HepG2 (cell line): ENCODE measurements at regions not wholly inside any gene's neighbourhood (a gene's known extent, or its start where the extent isn't known, plus 50 kb on each side); places are given as distances from the start of the nearest gene placed in this dataset.

Source experiments
- ATAC-seq: fragments of 200-7000 bp; cut with Tn5 transposase; 3 replicates; pipeline ENCODE4 v1.9.1; 2020; ENCODE audit warnings: mild to moderate bottlenecking, moderate library complexity
- BruUV-seq: library from RNA; stranded (reverse); fragments of 400-500 nt; replicated peaks from 2 replicates; lab custom pipeline; 2021; lab: Mats Ljungman, UMichigan
- CTCF ChIA-PET: fragments of 300-600 bp; formaldehyde crosslinking; extraction: SDS; loops from one replicate; lab custom pipeline; 2021; ENCODE audit warnings: low total read pairs, inconsistent platforms, low intra/inter-chr PET ratio; lab: Yijun Ruan, JAX
- POLR2A ChIA-PET: fragments of 350-600 bp; sonication (Branson Sonifier 250); formaldehyde crosslinking; loops from one replicate; lab custom pipeline; 2020; ENCODE audit warnings: antibody characterized with exemption, inconsistent platforms; lab: Yijun Ruan, JAX
- DNase-seq: peaks from one replicate; pipeline ENCODE4 v3.0.0-alpha.2; 2015; ENCODE audit warnings: low spot score
- FAIRE-seq: peaks from 3 replicates; lab custom pipeline; 2011; peaks lifted over from hg19 to GRCh38; lab: Jason Lieb, UNC
- H2AFZ ChIP-seq: one replicate; pipeline ENCODE4 v1.6.1; 2011; ENCODE audit warnings: low read length, inconsistent platforms
- H3K27ac ChIP-seq: fragments of 300-600 bp; 3 replicates; pipeline ENCODE4 v1.8.0; 2011; ENCODE audit warnings: mixed run types, mild to moderate bottlenecking, mixed read lengths, low read length, inconsistent platforms; ENCODE audit not compliant: insufficient read depth; ENCODE audit errors: extremely low read length
- H3K27me3 ChIP-seq, 2 experiments: fragments of 200-600 bp in 1 of 2; 2 replicates in 1 of 2; 3 replicates in 1 of 2; pipeline versions ENCODE4 v1.6.0 to v1.8.0; 2011; ENCODE audit warnings: low read length in 2 of 2, mild to moderate bottlenecking in 2 of 2, moderate library complexity in 2 of 2, inconsistent platforms in 1 of 2; ENCODE audit not compliant: insufficient read depth in 2 of 2, control insufficient read depth in 1 of 2
- H3K36me3 ChIP-seq, 2 experiments: fragments of 200-600 bp in 1 of 2; replicated peaks in 1 of 2; 2 replicates in 1 of 2; 3 replicates in 1 of 2; pipeline versions ENCODE4 v1.5.1 to v1.8.0; 2011; ENCODE audit warnings: low read length in 2 of 2, inconsistent platforms in 1 of 2; ENCODE audit not compliant: insufficient read depth in 2 of 2, control insufficient read depth in 1 of 2
- H3K4me1 ChIP-seq: 2 replicates; pipeline ENCODE4 v1.5.1; 2012; ENCODE audit warnings: low read length, inconsistent platforms; ENCODE audit not compliant: insufficient read depth
- H3K4me2 ChIP-seq: 2 replicates; pipeline ENCODE4 v1.6.0; 2011; ENCODE audit warnings: low read depth, low read length, inconsistent platforms
- H3K4me3 ChIP-seq, 3 experiments: fragments of 200-600 bp in 1 of 3; sonication (generic), shearing (Covaris generic) in 1 of 3; replicated peaks in 1 of 3; 2 replicates each; pipeline ENCODE4 v1.5.1; 2011 to 2016; ENCODE audit warnings: low read length in 3 of 3, inconsistent platforms in 2 of 3, low read depth in 2 of 3, mild to moderate bottlenecking in 2 of 3, control low read depth in 1 of 3, mixed read lengths in 1 of 3; ENCODE audit not compliant: insufficient read depth in 1 of 3
- H3K79me2 ChIP-seq: one replicate; pipeline ENCODE4 v1.6.1; 2011; ENCODE audit warnings: low read length, inconsistent platforms; ENCODE audit not compliant: insufficient read depth
- H3K9ac ChIP-seq: 2 replicates; pipeline ENCODE4 v1.6.0; 2011; ENCODE audit warnings: mild to moderate bottlenecking, low read depth, low read length, inconsistent platforms; ENCODE audit not compliant: insufficient read depth
- H3K9me3 ChIP-seq: 2 replicates; pipeline ENCODE4 v1.5.1; 2012; ENCODE audit warnings: mild to moderate bottlenecking, low read length
- H4K20me1 ChIP-seq: 2 replicates; pipeline ENCODE4 v1.6.0; 2011; ENCODE audit warnings: inconsistent platforms, mild to moderate bottlenecking, low read length, moderate library complexity; ENCODE audit not compliant: insufficient read depth
- ARNT ChIP-seq: fragments of 450-650 bp; IDR thresholded peaks from 2 replicates; pipeline ENCODE4 v1.6.1; 2017
- ATF1 ChIP-seq: IDR thresholded peaks from 2 replicates; pipeline ENCODE4 v1.6.1; 2016; ENCODE audit warnings: mild to moderate bottlenecking, control low read depth
- HMG20B ChIP-seq: conservative IDR thresholded peaks from 2 replicates; pipeline ENCODE4 v1.6.1; 2016; ENCODE audit warnings: missing genetic modification reagents, missing compliant biosample characterization
- YEATS4 ChIP-seq: sonication (generic); formaldehyde crosslinking; IDR thresholded peaks from 2 replicates; pipeline ENCODE4 v1.4.0; 2020; ENCODE audit warnings: missing genetic modification reagents, borderline replicate concordance
- ZMYM2 ChIP-seq: sonication (generic); formaldehyde crosslinking; IDR thresholded peaks from 2 replicates; pipeline ENCODE4 v1.8.0; 2022; ENCODE audit warnings: mild to moderate bottlenecking, missing genetic modification reagents
- ZMYM3 ChIP-seq: sonication (generic); formaldehyde crosslinking; IDR thresholded peaks from 2 replicates; pipeline ENCODE4 v1.5.1; 2020; ENCODE audit warnings: mild to moderate bottlenecking, missing genetic modification reagents
- ZNF260 ChIP-seq: sonication (generic); formaldehyde crosslinking; IDR thresholded peaks from 2 replicates; pipeline ENCODE4 v1.4.0; 2020; ENCODE audit warnings: missing genetic modification reagents, low read depth, mild to moderate bottlenecking, borderline replicate concordance
- ZNF501 ChIP-seq: sonication (generic); formaldehyde crosslinking; IDR thresholded peaks from 2 replicates; pipeline ENCODE4 v1.5.1; 2020; ENCODE audit warnings: mild to moderate bottlenecking, moderate library complexity, missing genetic modification reagents
- ZNF788 ChIP-seq: sonication (generic); formaldehyde crosslinking; IDR thresholded peaks from 2 replicates; pipeline ENCODE4 v1.5.0; 2020; ENCODE audit warnings: mild to moderate bottlenecking, missing genetic modification reagents, borderline replicate concordance
- WGBS: methylation state at CpG from one replicate; pipeline ENCODE4 v1.1.6; 2017; ENCODE audit warnings: low lambda C conversion rate; 5-methylcytosine and 5-hydroxymethylcytosine counted together
- in situ Hi-C: cut with HindIII; loops from 2 replicates; pipeline ENCODE4 v1.10.0; 2017; ENCODE audit warnings: low pct_unique_long_range_greater_than_20kb; ENCODE audit not compliant: extremely low pct_ligation_motif_present
- intact Hi-C: fragments of 100-400 bp; cut with micrococcal nuclease; formaldehyde crosslinking; loops from one replicate; pipeline ENCODE4 v1.10.0; 2022; ENCODE audit not compliant: unreplicated experiment
- TF ChIP-seq, protein P1 (sequence below): sonication (generic); formaldehyde crosslinking; IDR thresholded peaks from 2 replicates; pipeline ENCODE4 v1.5.0; 2020; ENCODE audit warnings: missing genetic modification reagents

DNA sequence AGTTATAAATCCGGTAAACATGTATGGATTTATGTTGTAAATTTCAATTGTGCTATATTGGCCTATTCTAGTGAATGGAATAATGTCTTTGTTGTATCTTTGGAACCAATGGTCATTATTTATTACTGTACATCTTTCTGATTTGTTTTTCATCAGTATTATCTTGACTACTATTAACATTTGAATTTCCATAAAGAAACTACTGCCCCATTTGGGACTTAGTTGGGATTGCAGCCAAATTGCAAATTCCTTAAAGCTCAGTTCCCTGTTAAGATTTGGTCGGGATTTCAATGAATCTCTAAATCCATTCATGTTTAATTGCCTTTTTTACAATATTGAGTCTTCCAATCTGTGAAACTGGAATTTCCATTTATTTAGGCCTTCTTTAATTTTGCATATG is 822.4 kb upstream of the CADM2 start:
- WGBS, result 0% methylated on average over 2 of the region's 2 CpGs
- POLR2A ChIA-PET, result no interaction called here
- intact Hi-C loops, result no loop called here
- Histone ChIP-seq H3K27ac (no peak overlapping the region), H3K79me2 (no peaks in the 10 kb centered on the region), H3K4me3 (no peak overlapping the region), H3K9ac (no peak overlapping the region), H3K36me3 (no peaks in the 10 kb centered on the region), H3K4me1 (no peaks in the 10 kb centered on the region), H4K20me1 (no peaks in the 10 kb centered on the region), H3K4me2 (no peak overlapping the region), H2AFZ (no peak overlapping the region), H3K9me3 (no peaks in the 10 kb centered on the region), H3K27me3 (no peaks in the 10 kb centered on the region)
- in situ Hi-C loops, result no loop called here
- no peak for TF ChIP-seq ARNT
- TF ChIP-seq ZMYM3 (CRISPR knock-in tag), result no peak
- TF ChIP-seq ZNF501 (CRISPR knock-in tag), result no peak
- TF ChIP-seq, protein P1, sequence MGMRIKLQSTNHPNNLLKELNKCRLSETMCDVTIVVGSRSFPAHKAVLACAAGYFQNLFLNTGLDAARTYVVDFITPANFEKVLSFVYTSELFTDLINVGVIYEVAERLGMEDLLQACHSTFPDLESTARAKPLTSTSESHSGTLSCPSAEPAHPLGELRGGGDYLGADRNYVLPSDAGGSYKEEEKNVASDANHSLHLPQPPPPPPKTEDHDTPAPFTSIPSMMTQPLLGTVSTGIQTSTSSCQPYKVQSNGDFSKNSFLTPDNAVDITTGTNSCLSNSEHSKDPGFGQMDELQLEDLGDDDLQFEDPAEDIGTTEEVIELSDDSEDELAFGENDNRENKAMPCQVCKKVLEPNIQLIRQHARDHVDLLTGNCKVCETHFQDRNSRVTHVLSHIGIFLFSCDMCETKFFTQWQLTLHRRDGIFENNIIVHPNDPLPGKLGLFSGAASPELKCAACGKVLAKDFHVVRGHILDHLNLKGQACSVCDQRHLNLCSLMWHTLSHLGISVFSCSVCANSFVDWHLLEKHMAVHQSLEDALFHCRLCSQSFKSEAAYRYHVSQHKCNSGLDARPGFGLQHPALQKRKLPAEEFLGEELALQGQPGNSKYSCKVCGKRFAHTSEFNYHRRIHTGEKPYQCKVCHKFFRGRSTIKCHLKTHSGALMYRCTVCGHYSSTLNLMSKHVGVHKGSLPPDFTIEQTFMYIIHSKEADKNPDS, result no peak
- no peak for TF ChIP-seq ATF1
- TF ChIP-seq ZNF260 (CRISPR knock-in tag), result no peak
- no peak for TF ChIP-seq ZMYM2 (CRISPR knock-in tag)
- no peak for TF ChIP-seq YEATS4 (CRISPR knock-in tag)
- TF ChIP-seq HMG20B (CRISPR knock-in tag), result no peak
- TF ChIP-seq ZNF788 (CRISPR knock-in tag), result no peak
- no TSS peak for BruUV-seq
- FAIRE-seq (no peak), DNase-seq (no peak), ATAC-seq (no peak)
- CTCF ChIA-PET, result no interaction called here
